Fibroblast of upper back skin (primary cell): ENCODE measurements at regions not wholly inside any gene's neighbourhood (a gene's known extent, or its start where the extent isn't known, plus 50 kb on each side); places are given as distances from the start of the nearest gene placed in this dataset.
"Not testable (repeated sequence)": the region's sequence is repeated elsewhere in the genome, so short reads cannot be mapped to it uniquely, and the experiment has no call there.

Experiments used
- DNase-seq: peaks from one replicate; pipeline ENCODE4 v3.0.0-alpha.2; 2013

GRCh38 chr5:135176991-135177390 lies 143.0 kb upstream of the PITX1 start:
- DNase-seq = no peak

GRCh38 chr5:135174315-135175096 lies 140.5 kb upstream of the PITX1 start:
- no peak for DNase-seq

GRCh38 chr5:135173662-135174290 lies 139.7 kb upstream of the PITX1 start:
- no peak for DNase-seq

- DNase-seq = no peak
Measured at GRCh38 chr5:135172718-135173117, 138.7 kb upstream of the PITX1 start.

- DNase-seq = no peak
Measured at GRCh38 chr5:135171336-135171735, 137.3 kb upstream of the PITX1 start.

- DNase-seq = no peak
Measured at GRCh38 chr5:135170500-135170899, 136.5 kb upstream of the PITX1 start.

- DNase-seq = no peak
Measured at GRCh38 chr5:135169753-135170152, 135.7 kb upstream of the PITX1 start.

- DNase-seq = no peak
Measured at GRCh38 chr5:135167634-135168033, 133.6 kb upstream of the PITX1 start.

GRCh38 chr5:135164873-135165614 lies 131.0 kb upstream of the PITX1 start:
- not testable (repeated sequence) for DNase-seq

- DNase-seq = no peak
Measured at GRCh38 chr5:135163964-135164363, 129.9 kb upstream of the PITX1 start.

- no peak for DNase-seq
Measured at GRCh38 chr5:135163391-135163790, 129.4 kb upstream of the PITX1 start.

- no peak for DNase-seq
Measured at GRCh38 chr5:135162661-135163265, 128.7 kb upstream of the PITX1 start.

- no peak for DNase-seq
Measured at GRCh38 chr5:135161221-135161620, 127.2 kb upstream of the PITX1 start.

- no peak for DNase-seq
Measured at GRCh38 chr5:135160036-135160675, 126.1 kb upstream of the PITX1 start.

- DNase-seq = no peak
Measured at GRCh38 chr5:135159626-135160025, 125.6 kb upstream of the PITX1 start.

GRCh38 chr5:135158982-135159381 lies 125.0 kb upstream of the PITX1 start:
- DNase-seq = no peak

- no peak for DNase-seq
Measured at GRCh38 chr5:135158314-135158697, 124.3 kb upstream of the PITX1 start.

- no peak for DNase-seq
Measured at GRCh38 chr5:135157421-135158313, 123.6 kb upstream of the PITX1 start.

GRCh38 chr5:135156715-135157404 lies 122.8 kb upstream of the PITX1 start:
- no peak for DNase-seq

- no peak for DNase-seq
Measured at GRCh38 chr5:135156337-135156714, 122.3 kb upstream of the PITX1 start.

- no peak for DNase-seq
Measured at GRCh38 chr5:135155616-135156214, 121.7 kb upstream of the PITX1 start.
